ENCODE measurements at regions not wholly inside any gene's neighbourhood (a gene's known extent, or its start where the extent isn't known, plus 50 kb on each side); places are given as distances from the start of the nearest gene placed in this dataset.

- no peak for TF ChIP-seq CREB1 (IDR thresholded peaks at IDR 0.05)
- no peak for TF ChIP-seq YY1 (IDR thresholded peaks at IDR 0.05; ENCODE audit: low read depth, low read length)
- TF ChIP-seq HDAC6 (IDR thresholded peaks at IDR 0.05; ENCODE audit: low read depth, low read length): no peak
- no peak for TF ChIP-seq RNF2 (IDR thresholded peaks at IDR 0.05; ENCODE audit: borderline replicate concordance, low read depth, low read length, missing control alignments, poor library complexity, severe bottlenecking)
- TF ChIP-seq CTCF (IDR thresholded peaks at IDR 0.05; ENCODE audit: control extremely low read depth in 1 of 3, insufficient read depth in 1 of 3, low read depth in 1 of 3, low read length in 3 of 3): no peak
- no peak for TF ChIP-seq TCF12 (IDR thresholded peaks at IDR 0.05; ENCODE audit: low read depth, low read length)
- TF ChIP-seq SP4 (IDR thresholded peaks at IDR 0.05; ENCODE audit: low read length): no peak
Observed at GRCh38 chr1:232150770-232151548, 479.0 kb downstream of the SIPA1L2 start.

Data from H1 (cell line).